ENCODE measurements at regions not wholly inside any gene's neighbourhood (a gene's known extent, or its start where the extent isn't known, plus 50 kb on each side); places are given as distances from the start of the nearest gene placed in this dataset.

- Histone ChIP-seq H3K9me3 (ENCODE audit: control extremely low read depth in 1 of 5, control insufficient read depth in 4 of 5, insufficient read depth in 2 of 5, low read depth in 1 of 5, low read length in 4 of 5) (no peaks in the 10 kb centered on the region), H3K27me3 (replicated peaks in 2 of 5; ENCODE audit: control insufficient read depth in 4 of 5, insufficient read depth in 5 of 5, low read length in 4 of 5) (no peaks in the 10 kb centered on the region), H3K27ac (ENCODE audit: insufficient read depth in 1 of 2, low read depth in 1 of 2, low read length in 2 of 2, poor library complexity in 1 of 2, severe bottlenecking in 2 of 2) (no peak overlapping the region), H3K4me1 (ENCODE audit: control extremely low read depth in 1 of 4, control insufficient read depth in 4 of 4, insufficient read depth in 4 of 4, low read length in 3 of 4) (peaks cover 9 to 57% (median 34%) of the 10 kb centered on the region in 4 experiments), H3K36me3 (ENCODE audit: control insufficient read depth in 4 of 4, insufficient read depth in 4 of 4, low read length in 3 of 4) (no peaks in the 10 kb centered on the region), H3K4me3 (ENCODE audit: control insufficient read depth in 1 of 7, extremely low read depth in 1 of 7, insufficient read depth in 4 of 7, low read depth in 2 of 7, low read length in 6 of 7) (peak overlapping the region in 2 of 7 experiments; percentile 23 to 38)
- ChIA-PET POLR2A (no interaction called here), CTCF (interaction anchor here (1.3 to 1.7 kb wide), 3 partner anchors 8 to 99 kb away, joined by 3 to 5 read pairs (median 4); no protein-coding TSS in a partner anchor)
- DNase-seq, result peak in 2 of 3 donors; percentile 50 to 52
- WGBS (ENCODE audit: insufficient coverage), result 47% methylated on average over 11 of the region's 18 CpGs
Measured at GRCh38 chr20:23161244-23161891, 75.2 kb upstream of the CD93 start.

DNA sequence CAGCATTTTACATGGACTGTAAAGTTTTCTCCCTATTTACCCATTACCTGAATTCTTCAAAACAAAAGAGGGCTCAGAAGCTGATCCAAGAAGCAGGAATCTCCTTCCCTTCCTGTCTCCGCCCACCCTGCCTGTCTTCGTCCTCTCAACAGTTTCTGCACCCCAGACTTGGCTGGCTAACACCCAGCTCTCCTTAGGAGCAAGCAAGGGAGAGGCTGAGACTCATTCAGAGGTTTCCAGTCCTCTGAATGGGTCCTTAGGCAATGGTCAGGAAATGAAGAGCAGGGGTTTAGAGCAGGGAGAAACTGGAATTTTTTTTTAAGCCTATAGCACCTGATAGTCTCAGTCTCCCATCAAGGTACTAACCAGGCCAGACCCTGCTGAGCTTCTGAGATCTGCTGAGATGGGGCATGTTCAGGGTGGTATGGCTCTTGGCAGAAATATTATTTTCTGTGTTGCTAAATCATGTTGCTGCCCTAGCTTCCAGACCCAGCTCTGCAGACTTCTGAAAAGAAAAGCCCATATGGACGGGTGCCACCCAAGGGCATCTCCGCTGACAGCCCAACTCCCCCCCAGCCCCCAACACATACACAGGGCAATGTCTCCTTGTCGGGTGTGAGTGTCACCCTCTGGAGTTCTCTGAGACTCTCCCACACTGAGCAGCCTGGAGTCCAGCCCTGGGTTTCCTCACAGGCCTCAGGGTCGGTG is 74.6 kb upstream of the CD93 start:
- Histone ChIP-seq H3K27ac (ENCODE audit: insufficient read depth in 1 of 2, low read depth in 1 of 2, low read length in 2 of 2, poor library complexity in 1 of 2, severe bottlenecking in 2 of 2) (no peak overlapping the region), H3K4me1 (ENCODE audit: control extremely low read depth in 1 of 4, control insufficient read depth in 4 of 4, insufficient read depth in 4 of 4, low read length in 3 of 4) (peaks cover 9 to 64% (median 36%) of the 10 kb centered on the region in 4 experiments), H3K27me3 (replicated peaks in 2 of 5; ENCODE audit: control insufficient read depth in 4 of 5, insufficient read depth in 5 of 5, low read length in 4 of 5) (no peaks in the 10 kb centered on the region), H3K9me3 (ENCODE audit: control extremely low read depth in 1 of 5, control insufficient read depth in 4 of 5, insufficient read depth in 2 of 5, low read depth in 1 of 5, low read length in 4 of 5) (no peaks in the 10 kb centered on the region), H3K4me3 (ENCODE audit: control insufficient read depth in 1 of 7, extremely low read depth in 1 of 7, insufficient read depth in 4 of 7, low read depth in 2 of 7, low read length in 6 of 7) (no peak overlapping the region), H3K36me3 (ENCODE audit: control insufficient read depth in 4 of 4, insufficient read depth in 4 of 4, low read length in 3 of 4) (no peaks in the 10 kb centered on the region)
- ChIA-PET POLR2A (no interaction called here), CTCF (interaction anchor here (1.3 to 2.6 kb wide), 4 partner anchors 9 to 99 kb away, joined by 3 to 13 read pairs (median 4); no protein-coding TSS in a partner anchor)
- DNase-seq, result no peak
- 88% methylated on average over 5 of the region's 6 CpGs for WGBS (ENCODE audit: insufficient coverage)

GRCh38 chr20:23159947-23160318 is 73.8 kb upstream of the CD93 start:
- H3K4me3 ChIP-seq (ENCODE audit: control insufficient read depth in 1 of 7, extremely low read depth in 1 of 7, insufficient read depth in 4 of 7, low read depth in 2 of 7, low read length in 6 of 7), result no peak overlapping the region
- no peaks in the 10 kb centered on the region for H3K36me3 ChIP-seq (ENCODE audit: control insufficient read depth in 4 of 4, insufficient read depth in 4 of 4, low read length in 3 of 4)
- WGBS (ENCODE audit: insufficient coverage), result 95% methylated on average over 3 of the region's 4 CpGs
- H3K4me1 ChIP-seq (ENCODE audit: control extremely low read depth in 1 of 4, control insufficient read depth in 4 of 4, insufficient read depth in 4 of 4, low read length in 3 of 4), result peaks cover 9 to 68% (median 40%) of the 10 kb centered on the region in 4 experiments
- POLR2A ChIA-PET, result no interaction called here
- peak in 1 of 3 donors; percentile 30 for DNase-seq
- H3K27ac ChIP-seq (ENCODE audit: insufficient read depth in 1 of 2, low read depth in 1 of 2, low read length in 2 of 2, poor library complexity in 1 of 2, severe bottlenecking in 2 of 2), result no peak overlapping the region
- H3K9me3 ChIP-seq (ENCODE audit: control extremely low read depth in 1 of 5, control insufficient read depth in 4 of 5, insufficient read depth in 2 of 5, low read depth in 1 of 5, low read length in 4 of 5), result no peaks in the 10 kb centered on the region
- no peaks in the 10 kb centered on the region for H3K27me3 ChIP-seq (replicated peaks in 2 of 5; ENCODE audit: control insufficient read depth in 4 of 5, insufficient read depth in 5 of 5, low read length in 4 of 5)
- CTCF ChIA-PET, result interaction anchor here (1.3 to 2.6 kb wide), 2 partner anchors 9 to 19 kb away, joined by 4 to 13 read pairs; no protein-coding TSS in a partner anchor

- DNase-seq, result no peak
- Histone ChIP-seq H3K36me3 (ENCODE audit: control insufficient read depth in 4 of 4, insufficient read depth in 4 of 4, low read length in 3 of 4) (no peaks in the 10 kb centered on the region), H3K4me1 (ENCODE audit: control extremely low read depth in 1 of 4, control insufficient read depth in 4 of 4, insufficient read depth in 4 of 4, low read length in 3 of 4) (peaks cover 9 to 73% (median 41%) of the 10 kb centered on the region in 4 experiments), H3K4me3 (ENCODE audit: control insufficient read depth in 1 of 7, extremely low read depth in 1 of 7, insufficient read depth in 4 of 7, low read depth in 2 of 7, low read length in 6 of 7) (no peak overlapping the region), H3K27ac (ENCODE audit: insufficient read depth in 1 of 2, low read depth in 1 of 2, low read length in 2 of 2, poor library complexity in 1 of 2, severe bottlenecking in 2 of 2) (no peak overlapping the region), H3K27me3 (replicated peaks in 2 of 5; ENCODE audit: control insufficient read depth in 4 of 5, insufficient read depth in 5 of 5, low read length in 4 of 5) (no peaks in the 10 kb centered on the region), H3K9me3 (ENCODE audit: control extremely low read depth in 1 of 5, control insufficient read depth in 4 of 5, insufficient read depth in 2 of 5, low read depth in 1 of 5, low read length in 4 of 5) (no peaks in the 10 kb centered on the region)
- ChIA-PET POLR2A (interaction anchor here (0.7 kb wide), 1 partner anchor 19 kb away, joined by 4 read pairs; no protein-coding TSS in a partner anchor), CTCF (interaction anchor here (0.9 to 2.6 kb wide), 4 partner anchors 17 to 33 kb away, joined by 3 to 13 read pairs (median 4); no protein-coding TSS in a partner anchor)
- WGBS (ENCODE audit: insufficient coverage), result 0% methylated on average over 1 of the region's 3 CpGs
Measured at GRCh38 chr20:23159256-23159946, 73.3 kb upstream of the CD93 start.

GRCh38 chr20:23157734-23158133 is 71.6 kb upstream of the CD93 start:
- Histone ChIP-seq H3K27me3 (replicated peaks in 2 of 5; ENCODE audit: control insufficient read depth in 4 of 5, insufficient read depth in 5 of 5, low read length in 4 of 5) (no peaks in the 10 kb centered on the region), H3K9me3 (ENCODE audit: control extremely low read depth in 1 of 5, control insufficient read depth in 4 of 5, insufficient read depth in 2 of 5, low read depth in 1 of 5, low read length in 4 of 5) (no peaks in the 10 kb centered on the region), H3K4me1 (ENCODE audit: control extremely low read depth in 1 of 4, control insufficient read depth in 4 of 4, insufficient read depth in 4 of 4, low read length in 3 of 4) (peaks cover 9 to 83% (median 47%) of the 10 kb centered on the region in 4 experiments), H3K4me3 (ENCODE audit: control insufficient read depth in 1 of 7, extremely low read depth in 1 of 7, insufficient read depth in 4 of 7, low read depth in 2 of 7, low read length in 6 of 7) (no peak overlapping the region), H3K36me3 (ENCODE audit: control insufficient read depth in 4 of 4, insufficient read depth in 4 of 4, low read length in 3 of 4) (no peaks in the 10 kb centered on the region), H3K27ac (ENCODE audit: insufficient read depth in 1 of 2, low read depth in 1 of 2, low read length in 2 of 2, poor library complexity in 1 of 2, severe bottlenecking in 2 of 2) (no peak overlapping the region)
- WGBS (ENCODE audit: insufficient coverage), result 96% methylated on average over 14 of the region's 15 CpGs
- POLR2A ChIA-PET, result no interaction called here
- CTCF ChIA-PET, result interaction anchor here (1.7 kb wide), 1 partner anchor 78 kb away, joined by 4 read pairs; no protein-coding TSS in a partner anchor
- no peak for DNase-seq

- Histone ChIP-seq H3K4me3 (ENCODE audit: control insufficient read depth in 1 of 7, extremely low read depth in 1 of 7, insufficient read depth in 4 of 7, low read depth in 2 of 7, low read length in 6 of 7) (no peak overlapping the region), H3K36me3 (ENCODE audit: control insufficient read depth in 4 of 4, insufficient read depth in 4 of 4, low read length in 3 of 4) (no peaks in the 10 kb centered on the region), H3K9me3 (ENCODE audit: control extremely low read depth in 1 of 5, control insufficient read depth in 4 of 5, insufficient read depth in 2 of 5, low read depth in 1 of 5, low read length in 4 of 5) (no peaks in the 10 kb centered on the region), H3K27ac (ENCODE audit: insufficient read depth in 1 of 2, low read depth in 1 of 2, low read length in 2 of 2, poor library complexity in 1 of 2, severe bottlenecking in 2 of 2) (no peak overlapping the region), H3K27me3 (replicated peaks in 2 of 5; ENCODE audit: control insufficient read depth in 4 of 5, insufficient read depth in 5 of 5, low read length in 4 of 5) (no peaks in the 10 kb centered on the region), H3K4me1 (ENCODE audit: control extremely low read depth in 1 of 4, control insufficient read depth in 4 of 4, insufficient read depth in 4 of 4, low read length in 3 of 4) (peaks cover 9 to 83% (median 48%) of the 10 kb centered on the region in 4 experiments)
- no peak for DNase-seq
- ChIA-PET CTCF (interaction anchor here (1.7 kb wide), 1 partner anchor 79 kb away, joined by 4 read pairs; no protein-coding TSS in a partner anchor), POLR2A (no interaction called here)
- WGBS (ENCODE audit: insufficient coverage), result 100% methylated on average over 5 of the region's 5 CpGs
Measured at GRCh38 chr20:23156842-23157423, 70.8 kb upstream of the CD93 start.

Measured in common myeloid progenitor, CD34-positive (primary cell).